ENCODE measurements at regions not wholly inside any gene's neighbourhood (a gene's known extent, or its start where the extent isn't known, plus 50 kb on each side); places are given as distances from the start of the nearest gene placed in this dataset.

DNA sequence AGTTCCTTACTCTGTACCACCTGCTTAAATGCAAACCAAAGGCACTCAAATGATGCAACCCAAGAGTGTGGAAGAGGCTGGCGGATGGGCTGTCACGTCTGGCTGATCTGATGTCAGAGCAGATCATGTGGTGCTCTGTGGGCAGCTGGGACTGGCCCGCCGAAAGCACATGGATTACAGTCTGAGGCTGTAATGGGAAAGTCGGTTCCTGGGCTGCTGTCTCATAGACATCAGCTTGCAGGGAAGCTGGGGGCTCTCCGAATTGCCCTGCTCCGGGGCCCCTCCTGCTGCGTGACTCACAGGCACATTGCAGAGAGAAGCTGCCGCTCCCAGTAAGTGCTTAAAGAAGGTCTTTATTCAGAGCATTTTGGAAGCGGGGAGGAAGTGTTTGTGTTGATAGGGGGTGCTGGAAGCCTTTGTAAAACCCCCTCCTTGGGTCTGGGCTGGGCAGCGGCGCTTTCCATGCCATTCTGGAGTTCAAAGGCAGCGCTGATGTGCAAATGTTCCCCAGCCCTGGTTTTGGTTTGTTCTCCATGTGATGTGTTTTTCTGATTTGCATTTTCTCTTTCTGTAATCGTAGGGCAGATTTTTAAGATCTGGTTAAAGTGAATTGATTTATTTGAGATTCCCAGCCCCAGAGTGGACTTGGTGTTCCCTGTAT is 181.1 kb downstream of the LARP7 start:
- TF ChIP-seq, protein P1, sequence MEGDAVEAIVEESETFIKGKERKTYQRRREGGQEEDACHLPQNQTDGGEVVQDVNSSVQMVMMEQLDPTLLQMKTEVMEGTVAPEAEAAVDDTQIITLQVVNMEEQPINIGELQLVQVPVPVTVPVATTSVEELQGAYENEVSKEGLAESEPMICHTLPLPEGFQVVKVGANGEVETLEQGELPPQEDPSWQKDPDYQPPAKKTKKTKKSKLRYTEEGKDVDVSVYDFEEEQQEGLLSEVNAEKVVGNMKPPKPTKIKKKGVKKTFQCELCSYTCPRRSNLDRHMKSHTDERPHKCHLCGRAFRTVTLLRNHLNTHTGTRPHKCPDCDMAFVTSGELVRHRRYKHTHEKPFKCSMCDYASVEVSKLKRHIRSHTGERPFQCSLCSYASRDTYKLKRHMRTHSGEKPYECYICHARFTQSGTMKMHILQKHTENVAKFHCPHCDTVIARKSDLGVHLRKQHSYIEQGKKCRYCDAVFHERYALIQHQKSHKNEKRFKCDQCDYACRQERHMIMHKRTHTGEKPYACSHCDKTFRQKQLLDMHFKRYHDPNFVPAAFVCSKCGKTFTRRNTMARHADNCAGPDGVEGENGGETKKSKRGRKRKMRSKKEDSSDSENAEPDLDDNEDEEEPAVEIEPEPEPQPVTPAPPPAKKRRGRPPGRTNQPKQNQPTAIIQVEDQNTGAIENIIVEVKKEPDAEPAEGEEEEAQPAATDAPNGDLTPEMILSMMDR (IDR thresholded peaks at IDR 0.05) = no peak
- TF ChIP-seq POLR2A (IDR thresholded peaks at IDR 0.05) = peak; percentile 27 to 62

All from adrenal gland (tissue), 5 donors.